Skeletal muscle tissue (tissue), 3 donors: ENCODE measurements at regions not wholly inside any gene's neighbourhood (a gene's known extent, or its start where the extent isn't known, plus 50 kb on each side); places are given as distances from the start of the nearest gene placed in this dataset.

Source experiments
- H3K27ac ChIP-seq: one replicate; pipeline ENCODE4 v1.7.0; 2013; ENCODE audit warnings: mild to moderate bottlenecking, low read depth, low read length, inconsistent platforms
- H3K27me3 ChIP-seq, 3 donors: one replicate each; pipeline ENCODE4 v1.7.0; 2013; ENCODE audit warnings: low read length in 3 of 3; ENCODE audit not compliant: control insufficient read depth in 3 of 3, insufficient read depth in 3 of 3
- H3K36me3 ChIP-seq, 3 donors: one replicate each; pipeline ENCODE4 v1.7.0; 2013; ENCODE audit warnings: low read length in 3 of 3; ENCODE audit not compliant: control insufficient read depth in 3 of 3, insufficient read depth in 3 of 3
- H3K4me1 ChIP-seq, 3 donors: one replicate each; pipeline ENCODE4 v1.7.0; 2013; ENCODE audit warnings: low read length in 3 of 3, mild to moderate bottlenecking in 3 of 3; ENCODE audit not compliant: control insufficient read depth in 3 of 3, insufficient read depth in 3 of 3
- H3K4me3 ChIP-seq, 3 donors: one replicate each; pipeline ENCODE4 v1.7.0; 2013; ENCODE audit warnings: low read length in 3 of 3
- H3K9ac ChIP-seq, 3 donors: one replicate each; pipeline ENCODE4 v1.7.0; 2013; ENCODE audit warnings: low read length in 3 of 3, mild to moderate bottlenecking in 3 of 3, moderate library complexity in 2 of 3, low read depth in 1 of 3
- H3K9me3 ChIP-seq, 3 donors: one replicate each; pipeline ENCODE4 v1.7.0; 2013; ENCODE audit warnings: low read length in 3 of 3; ENCODE audit not compliant: control insufficient read depth in 3 of 3
- donor health status: Osteomylitis.

DNA sequence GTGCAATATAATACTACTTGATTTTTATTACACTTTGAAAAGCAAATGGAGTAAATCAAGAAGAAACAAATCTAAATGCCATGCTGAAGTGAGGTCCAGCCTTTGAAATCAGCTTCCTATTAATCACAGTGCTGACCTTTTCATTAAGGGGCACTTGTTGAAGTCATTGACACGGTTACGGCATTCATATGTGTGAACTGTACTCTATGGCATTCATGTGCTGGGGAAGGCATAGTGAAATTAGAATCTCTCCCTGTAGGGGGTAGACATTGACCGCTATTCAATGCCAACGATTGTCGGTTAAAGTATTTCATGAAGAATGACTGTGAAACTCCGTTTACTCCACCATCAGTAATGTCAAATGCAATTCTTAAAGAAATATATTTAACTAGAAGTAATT lies 296.1 kb upstream of the SEMA3A start:
- H3K4me1 ChIP-seq, result no peaks in the 10 kb centered on the region
- no peak overlapping the region for H3K27ac ChIP-seq
- H3K27me3 ChIP-seq, result no peaks in the 10 kb centered on the region
- no peak overlapping the region for H3K9ac ChIP-seq
- H3K9me3 ChIP-seq, result no peaks in the 10 kb centered on the region
- H3K4me3 ChIP-seq, result no peak overlapping the region
- H3K36me3 ChIP-seq, result no peaks in the 10 kb centered on the region

DNA sequence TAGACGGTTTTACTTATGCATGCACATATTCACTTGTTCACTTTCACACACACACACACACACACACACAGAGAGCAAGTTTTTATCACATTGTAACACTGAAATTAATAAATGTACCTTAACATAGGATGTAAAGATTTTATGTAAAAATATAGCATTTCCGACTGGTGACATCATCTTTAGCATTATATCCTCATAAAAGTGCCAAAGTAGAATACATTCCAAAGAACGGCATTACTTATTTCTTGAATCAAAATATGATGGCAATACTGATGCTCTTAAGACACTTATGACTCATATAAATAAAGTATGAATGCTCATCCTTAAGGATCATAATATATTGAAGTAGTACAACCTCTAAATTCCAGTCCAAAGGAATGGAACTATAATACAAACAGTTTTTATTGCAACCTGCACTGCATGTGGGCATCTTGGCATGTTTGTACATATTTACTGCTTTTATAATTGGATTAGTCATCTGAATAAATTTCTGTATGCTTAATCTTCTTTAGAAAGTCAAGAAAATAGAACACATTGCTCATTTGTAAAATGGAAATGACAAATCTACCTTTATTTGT lies 290.0 kb upstream of the SEMA3A start:
- Histone ChIP-seq H3K27ac (no peak overlapping the region), H3K36me3 (no peaks in the 10 kb centered on the region)

GRCh38 chr7:84482476-84482875 lies 287.9 kb upstream of the SEMA3A start:
- no peak overlapping the region for H3K9ac ChIP-seq
- no peaks in the 10 kb centered on the region for H3K4me1 ChIP-seq
- H3K36me3 ChIP-seq, result no peaks in the 10 kb centered on the region
- no peak overlapping the region for H3K27ac ChIP-seq
- no peak overlapping the region for H3K4me3 ChIP-seq
- no peaks in the 10 kb centered on the region for H3K9me3 ChIP-seq
- H3K27me3 ChIP-seq, result no peaks in the 10 kb centered on the region

More for the DNA sequence above, 290.0 kb upstream of the SEMA3A start:
- H3K27me3 ChIP-seq, result no peaks in the 10 kb centered on the region
- H3K4me3 ChIP-seq, result no peak overlapping the region
- H3K4me1 ChIP-seq, result no peaks in the 10 kb centered on the region
- no peak overlapping the region for H3K9ac ChIP-seq
- no peaks in the 10 kb centered on the region for H3K9me3 ChIP-seq

DNA sequence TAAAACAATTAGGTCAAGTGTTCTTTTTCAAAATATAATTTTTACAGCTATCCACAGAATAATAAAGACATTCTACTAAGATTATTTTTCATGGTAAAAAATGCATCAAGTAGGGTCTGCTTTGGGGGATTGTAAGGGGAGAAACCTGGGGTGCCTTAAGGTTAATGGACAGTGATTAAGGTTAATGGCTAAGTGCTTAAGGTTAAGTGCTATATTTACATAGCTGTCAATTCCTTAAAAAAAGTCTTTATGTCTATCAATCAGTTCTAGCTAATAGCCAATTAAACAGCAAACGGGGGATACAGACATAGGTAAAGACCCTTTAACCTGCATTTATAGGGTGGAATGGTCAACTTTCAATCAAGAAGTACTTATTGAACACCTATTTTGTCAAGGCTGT lies 284.5 kb upstream of the SEMA3A start:
- H3K27ac ChIP-seq, result no peak overlapping the region
- no peak overlapping the region for H3K9ac ChIP-seq
- no peaks in the 10 kb centered on the region for H3K4me1 ChIP-seq
- no peak overlapping the region for H3K4me3 ChIP-seq
- no peaks in the 10 kb centered on the region for H3K36me3 ChIP-seq
- H3K9me3 ChIP-seq, result no peaks in the 10 kb centered on the region
- no peaks in the 10 kb centered on the region for H3K27me3 ChIP-seq

DNA sequence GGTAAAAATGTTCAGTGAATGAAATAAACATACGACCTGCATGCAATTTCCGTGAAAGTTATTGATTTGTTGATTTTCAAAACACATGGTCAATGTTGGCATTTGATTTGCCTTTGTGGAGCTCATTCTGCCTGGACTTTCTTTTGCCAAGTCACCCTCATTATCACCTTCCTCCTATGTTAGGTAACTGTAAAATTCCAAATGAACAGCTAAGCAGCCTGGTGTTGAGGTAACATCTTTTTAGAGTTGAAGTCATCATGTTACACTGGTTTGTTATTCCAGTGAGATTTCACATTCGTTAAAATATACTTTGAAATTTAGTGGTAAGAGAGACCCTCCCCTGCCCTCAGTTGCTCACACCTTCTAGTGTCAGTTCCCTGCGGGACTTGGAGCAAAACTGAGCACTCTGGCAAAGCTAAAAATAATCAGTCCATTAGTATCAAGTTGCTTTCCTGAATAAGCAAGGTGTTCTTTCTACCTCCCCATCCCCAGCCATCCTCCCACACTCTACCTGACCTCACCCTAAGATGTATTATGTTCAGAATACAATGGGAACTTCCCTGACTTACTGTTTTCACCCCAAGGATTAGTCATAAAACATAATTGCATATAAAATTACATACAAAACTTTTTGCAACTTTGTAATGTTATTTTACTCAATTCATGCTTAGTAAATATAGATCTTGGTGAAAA lies 283.3 kb upstream of the SEMA3A start:
- H3K36me3 ChIP-seq, result no peaks in the 10 kb centered on the region
- no peak overlapping the region for H3K9ac ChIP-seq
- H3K27me3 ChIP-seq, result no peaks in the 10 kb centered on the region
- H3K27ac ChIP-seq, result no peak overlapping the region
- H3K4me3 ChIP-seq, result no peak overlapping the region
- H3K9me3 ChIP-seq, result no peaks in the 10 kb centered on the region
- no peaks in the 10 kb centered on the region for H3K4me1 ChIP-seq

- no peak overlapping the region for H3K4me3 ChIP-seq
- no peak overlapping the region for H3K27ac ChIP-seq
- H3K27me3 ChIP-seq, result no peaks in the 10 kb centered on the region
- no peak overlapping the region for H3K9ac ChIP-seq
- H3K9me3 ChIP-seq, result no peaks in the 10 kb centered on the region
- H3K4me1 ChIP-seq, result no peaks in the 10 kb centered on the region
- no peaks in the 10 kb centered on the region for H3K36me3 ChIP-seq
These were observed 279.8 kb upstream of the SEMA3A start for GRCh38 chr7:84474436-84474835.

GRCh38 chr7:84471576-84471975 lies 277.0 kb upstream of the SEMA3A start:
- Histone ChIP-seq H3K4me3 (no peak overlapping the region), H3K9me3 (no peaks in the 10 kb centered on the region), H3K27me3 (no peaks in the 10 kb centered on the region), H3K9ac (no peak overlapping the region), H3K36me3 (no peaks in the 10 kb centered on the region), H3K4me1 (no peaks in the 10 kb centered on the region), H3K27ac (no peak overlapping the region)

GRCh38 chr7:84469034-84469433 lies 274.4 kb upstream of the SEMA3A start:
- Histone ChIP-seq H3K27ac (no peak overlapping the region), H3K9me3 (no peaks in the 10 kb centered on the region), H3K9ac (no peak overlapping the region), H3K27me3 (no peaks in the 10 kb centered on the region), H3K36me3 (no peaks in the 10 kb centered on the region), H3K4me3 (no peak overlapping the region), H3K4me1 (no peaks in the 10 kb centered on the region)

- Histone ChIP-seq H3K36me3 (no peaks in the 10 kb centered on the region), H3K27me3 (no peaks in the 10 kb centered on the region), H3K9ac (no peak overlapping the region), H3K4me1 (no peaks in the 10 kb centered on the region), H3K4me3 (no peak overlapping the region), H3K27ac (no peak overlapping the region), H3K9me3 (no peaks in the 10 kb centered on the region)
These were observed 267.7 kb upstream of the SEMA3A start for GRCh38 chr7:84462259-84462658.

DNA sequence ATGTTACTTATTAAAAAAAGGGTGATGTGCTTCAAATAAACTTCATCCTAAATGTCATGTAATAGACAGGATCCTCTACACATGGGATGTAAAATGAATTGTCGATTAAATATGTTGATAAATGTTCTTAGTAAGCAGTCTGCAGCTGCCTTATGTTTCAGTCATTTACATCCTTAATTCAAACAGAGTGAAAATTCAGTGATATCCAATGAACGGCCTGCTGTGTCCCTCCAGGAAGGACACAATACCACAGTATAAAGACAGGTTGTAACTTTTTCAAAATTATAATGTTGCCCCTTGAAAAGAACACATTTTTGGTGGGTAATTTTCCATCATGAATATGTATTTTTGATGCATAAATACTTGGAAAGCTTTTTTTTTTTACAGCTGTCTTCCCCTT lies 266.5 kb upstream of the SEMA3A start:
- Histone ChIP-seq H3K27ac (no peak overlapping the region), H3K27me3 (no peaks in the 10 kb centered on the region), H3K36me3 (no peaks in the 10 kb centered on the region), H3K4me3 (no peak overlapping the region), H3K4me1 (no peaks in the 10 kb centered on the region), H3K9ac (no peak overlapping the region), H3K9me3 (no peaks in the 10 kb centered on the region)
